ENCODE measurements at regions not wholly inside any gene's neighbourhood (a gene's known extent, or its start where the extent isn't known, plus 50 kb on each side); places are given as distances from the start of the nearest gene placed in this dataset.

DNA sequence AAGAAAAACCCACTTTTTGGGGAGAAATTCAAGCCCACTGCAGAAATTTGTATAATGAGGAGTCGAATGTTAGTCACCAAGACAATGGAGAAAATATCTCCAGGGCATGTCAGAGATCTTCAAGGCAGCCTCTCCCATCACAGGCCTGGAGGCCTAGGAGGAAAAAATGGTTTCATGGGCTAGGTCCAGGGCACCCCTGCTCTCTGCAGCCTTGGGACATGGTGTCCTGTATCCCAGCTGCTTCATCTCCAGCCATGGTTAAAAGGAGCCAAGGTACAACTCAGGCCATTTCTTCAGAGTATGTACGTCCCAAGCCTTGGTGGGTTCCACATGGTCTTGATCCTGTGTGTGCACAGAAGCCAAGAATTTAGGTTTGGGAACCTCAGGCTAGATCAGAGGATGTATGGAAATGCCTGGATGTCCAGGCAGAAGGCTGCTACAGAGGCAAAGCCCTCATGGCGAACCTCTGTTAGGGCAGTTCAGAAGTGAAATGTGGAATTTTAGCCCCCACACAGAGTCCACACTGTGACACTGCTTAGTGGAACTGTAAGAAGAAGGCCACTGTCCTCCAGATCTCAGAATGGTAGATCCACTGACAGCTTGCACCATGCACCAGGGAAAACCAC lies 561.4 kb downstream of the ISL1 start:
- Mint-ChIP-seq H3K27me3 (ENCODE audit: low read depth, unreplicated experiment) (no peaks in the 10 kb centered on the region), H3K36me3 (ENCODE audit: low read depth, unreplicated experiment) (no peaks in the 10 kb centered on the region), H3K4me1 (ENCODE audit: low read depth, unreplicated experiment) (no peaks in the 10 kb centered on the region), H3K9me3 (ENCODE audit: unreplicated experiment) (peaks cover 17% of the 10 kb centered on the region), H3K4me3 (ENCODE audit: unreplicated experiment) (no peak overlapping the region), H3K27ac (ENCODE audit: unreplicated experiment) (no peak overlapping the region)
- H4K20me1 ChIP-seq (ENCODE audit: insufficient read depth, low read length) = no peaks in the 10 kb centered on the region
- no peak overlapping the region for H3K9ac ChIP-seq (ENCODE audit: low read length)
- H2AFZ ChIP-seq (ENCODE audit: low read depth, low read length) = no peak overlapping the region
- no peak overlapping the region for H3K4me3 ChIP-seq (ENCODE audit: insufficient read depth, low read depth, low read length)
- DNase-seq (ENCODE audit: low read depth) = no peak
- H3K36me3 ChIP-seq (ENCODE audit: insufficient read depth, low read length) = no peaks in the 10 kb centered on the region
- TF ChIP-seq EZH2 (IDR thresholded peaks at IDR 0.05; ENCODE audit: insufficient read depth, low read length) = no peak
- TF ChIP-seq, protein P1, sequence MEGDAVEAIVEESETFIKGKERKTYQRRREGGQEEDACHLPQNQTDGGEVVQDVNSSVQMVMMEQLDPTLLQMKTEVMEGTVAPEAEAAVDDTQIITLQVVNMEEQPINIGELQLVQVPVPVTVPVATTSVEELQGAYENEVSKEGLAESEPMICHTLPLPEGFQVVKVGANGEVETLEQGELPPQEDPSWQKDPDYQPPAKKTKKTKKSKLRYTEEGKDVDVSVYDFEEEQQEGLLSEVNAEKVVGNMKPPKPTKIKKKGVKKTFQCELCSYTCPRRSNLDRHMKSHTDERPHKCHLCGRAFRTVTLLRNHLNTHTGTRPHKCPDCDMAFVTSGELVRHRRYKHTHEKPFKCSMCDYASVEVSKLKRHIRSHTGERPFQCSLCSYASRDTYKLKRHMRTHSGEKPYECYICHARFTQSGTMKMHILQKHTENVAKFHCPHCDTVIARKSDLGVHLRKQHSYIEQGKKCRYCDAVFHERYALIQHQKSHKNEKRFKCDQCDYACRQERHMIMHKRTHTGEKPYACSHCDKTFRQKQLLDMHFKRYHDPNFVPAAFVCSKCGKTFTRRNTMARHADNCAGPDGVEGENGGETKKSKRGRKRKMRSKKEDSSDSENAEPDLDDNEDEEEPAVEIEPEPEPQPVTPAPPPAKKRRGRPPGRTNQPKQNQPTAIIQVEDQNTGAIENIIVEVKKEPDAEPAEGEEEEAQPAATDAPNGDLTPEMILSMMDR (IDR thresholded peaks at IDR 0.05; ENCODE audit: insufficient read depth, low read depth, low read length) = no peak
- H3K27ac ChIP-seq (ENCODE audit: low read depth, low read length) = no peak overlapping the region
- H3K9me3 ChIP-seq (ENCODE audit: insufficient read depth, low read depth, low read length) = peaks cover 6% of the 10 kb centered on the region
- no peak for FAIRE-seq
- no peaks in the 10 kb centered on the region for H3K27me3 ChIP-seq (ENCODE audit: insufficient read depth, low read length)
- H3K4me2 ChIP-seq (ENCODE audit: low read length) = no peak overlapping the region
- H3K79me2 ChIP-seq (ENCODE audit: insufficient read depth, low read length) = no peaks in the 10 kb centered on the region
- no peaks in the 10 kb centered on the region for H3K4me1 ChIP-seq (ENCODE audit: insufficient read depth, low read length)

DNA sequence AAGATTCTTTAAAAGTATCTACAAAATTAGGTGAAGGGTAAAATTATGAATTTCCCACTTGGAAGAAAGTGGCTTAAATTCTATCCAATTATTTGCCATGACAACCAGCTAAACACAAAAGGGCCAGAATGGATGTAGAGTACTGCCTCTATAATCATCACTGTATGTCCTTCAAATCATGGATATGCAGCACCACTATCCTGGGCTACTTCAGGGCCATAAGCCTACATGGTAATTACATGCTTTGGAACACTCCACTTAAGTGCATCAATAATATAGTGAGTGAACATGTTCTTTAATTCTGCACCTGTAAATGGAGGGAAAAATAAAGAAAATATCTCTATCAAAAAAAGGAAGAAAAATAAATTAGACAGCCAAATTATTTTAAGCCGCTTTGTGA lies 575.2 kb downstream of the ISL1 start:
- H4K20me1 ChIP-seq (ENCODE audit: insufficient read depth, low read length) = no peaks in the 10 kb centered on the region
- H3K9me3 ChIP-seq (ENCODE audit: insufficient read depth, low read depth, low read length) = no peaks in the 10 kb centered on the region
- H2AFZ ChIP-seq (ENCODE audit: low read depth, low read length) = no peak overlapping the region
- DNase-seq (ENCODE audit: low read depth) (no peak), FAIRE-seq (no peak)
- no peaks in the 10 kb centered on the region for H3K79me2 ChIP-seq (ENCODE audit: insufficient read depth, low read length)
- no peak overlapping the region for H3K4me3 ChIP-seq (ENCODE audit: insufficient read depth, low read depth, low read length)
- TF ChIP-seq EZH2 (IDR thresholded peaks at IDR 0.05; ENCODE audit: insufficient read depth, low read length) = no peak
- TF ChIP-seq, protein P1 (IDR thresholded peaks at IDR 0.05; ENCODE audit: insufficient read depth, low read depth, low read length) = no peak
- Mint-ChIP-seq H3K36me3 (ENCODE audit: low read depth, unreplicated experiment) (no peaks in the 10 kb centered on the region), H3K4me1 (ENCODE audit: low read depth, unreplicated experiment) (no peaks in the 10 kb centered on the region), H3K27ac (ENCODE audit: unreplicated experiment) (no peak overlapping the region), H3K9me3 (ENCODE audit: unreplicated experiment) (peaks cover 6% of the 10 kb centered on the region), H3K4me3 (ENCODE audit: unreplicated experiment) (no peak overlapping the region), H3K27me3 (ENCODE audit: low read depth, unreplicated experiment) (no peaks in the 10 kb centered on the region)
- H3K36me3 ChIP-seq (ENCODE audit: insufficient read depth, low read length) = no peaks in the 10 kb centered on the region
- H3K4me1 ChIP-seq (ENCODE audit: insufficient read depth, low read length) = no peaks in the 10 kb centered on the region
- no peaks in the 10 kb centered on the region for H3K27me3 ChIP-seq (ENCODE audit: insufficient read depth, low read length)
- no peak overlapping the region for H3K9ac ChIP-seq (ENCODE audit: low read length)
- no peak overlapping the region for H3K27ac ChIP-seq (ENCODE audit: low read depth, low read length)
- H3K4me2 ChIP-seq (ENCODE audit: low read length) = no peak overlapping the region

DNA sequence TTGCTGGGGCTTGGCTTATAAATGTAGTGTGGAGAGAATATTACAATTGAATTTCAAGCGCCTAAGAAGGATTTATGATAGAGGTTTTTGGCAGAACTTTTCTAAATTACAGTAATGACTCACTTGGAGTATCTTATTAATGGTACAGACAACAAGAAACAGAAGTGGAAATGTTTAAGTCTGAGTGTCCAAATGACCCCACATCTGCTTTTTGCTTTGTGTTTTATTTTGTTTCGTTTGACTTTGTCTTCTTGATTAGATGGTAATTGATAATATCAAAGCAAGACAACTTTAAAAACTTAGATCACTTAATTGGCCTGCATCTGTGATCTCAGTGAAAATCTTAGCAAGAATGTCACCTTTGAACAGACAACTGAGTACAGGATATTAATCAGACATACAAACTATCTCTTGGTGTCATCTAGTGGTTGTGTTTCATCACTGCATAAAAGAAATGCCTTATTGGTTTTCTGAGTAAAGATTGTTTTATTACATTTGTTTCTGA lies 577.4 kb downstream of the ISL1 start:
- Mint-ChIP-seq H3K36me3 (ENCODE audit: low read depth, unreplicated experiment) (no peaks in the 10 kb centered on the region), H3K27me3 (ENCODE audit: low read depth, unreplicated experiment) (no peaks in the 10 kb centered on the region), H3K4me3 (ENCODE audit: unreplicated experiment) (no peak overlapping the region), H3K27ac (ENCODE audit: unreplicated experiment) (no peak overlapping the region), H3K9me3 (ENCODE audit: unreplicated experiment) (no peaks in the 10 kb centered on the region), H3K4me1 (ENCODE audit: low read depth, unreplicated experiment) (no peaks in the 10 kb centered on the region)
- Histone ChIP-seq H3K9me3 (ENCODE audit: insufficient read depth, low read depth, low read length) (no peaks in the 10 kb centered on the region), H3K27me3 (ENCODE audit: insufficient read depth, low read length) (no peaks in the 10 kb centered on the region), H3K9ac (ENCODE audit: low read length) (no peak overlapping the region), H3K79me2 (ENCODE audit: insufficient read depth, low read length) (no peaks in the 10 kb centered on the region), H3K36me3 (ENCODE audit: insufficient read depth, low read length) (no peaks in the 10 kb centered on the region), H3K4me2 (ENCODE audit: low read length) (no peak overlapping the region), H2AFZ (ENCODE audit: low read depth, low read length) (no peak overlapping the region), H3K4me1 (ENCODE audit: insufficient read depth, low read length) (no peaks in the 10 kb centered on the region), H3K4me3 (ENCODE audit: insufficient read depth, low read depth, low read length) (no peak overlapping the region), H3K27ac (ENCODE audit: low read depth, low read length) (no peak overlapping the region), H4K20me1 (ENCODE audit: insufficient read depth, low read length) (no peaks in the 10 kb centered on the region)
- TF ChIP-seq EZH2 (IDR thresholded peaks at IDR 0.05; ENCODE audit: insufficient read depth, low read length) = no peak
- TF ChIP-seq, protein P1 (IDR thresholded peaks at IDR 0.05; ENCODE audit: insufficient read depth, low read depth, low read length) = peak; percentile 28
- no peak for FAIRE-seq
- DNase-seq (ENCODE audit: low read depth) = no peak

Data from astrocyte (in vitro differentiated cells and primary cell).